Fibroblast of peridontal ligament (primary cell): ENCODE measurements at regions not wholly inside any gene's neighbourhood (a gene's known extent, or its start where the extent isn't known, plus 50 kb on each side); places are given as distances from the start of the nearest gene placed in this dataset.
"Not testable (repeated sequence)": the region's sequence is repeated elsewhere in the genome, so short reads cannot be mapped to it uniquely, and the experiment has no call there.

Experiments used
- DNase-seq: peaks from one replicate; pipeline ENCODE4 v3.0.0-alpha.2; 2010; ENCODE audit errors: extremely low read depth

GRCh38 chr2:39930175-39930917 lies 151.3 kb upstream of the THUMPD2 start:
- DNase-seq = no peak

- no peak for DNase-seq
Measured at GRCh38 chr2:39929531-39929930, 150.5 kb upstream of the THUMPD2 start.

- DNase-seq = no peak
Measured at GRCh38 chr2:39925312-39925711, 146.3 kb upstream of the THUMPD2 start.

GRCh38 chr2:39923455-39923854 lies 144.4 kb upstream of the THUMPD2 start:
- no peak for DNase-seq

- DNase-seq = no peak
Measured at GRCh38 chr2:39922679-39923405, 143.8 kb upstream of the THUMPD2 start.

- DNase-seq = no peak
Measured at GRCh38 chr2:39920307-39920801, 141.3 kb upstream of the THUMPD2 start.

- no peak for DNase-seq
Measured at GRCh38 chr2:39919511-39920306, 140.7 kb upstream of the THUMPD2 start.

- DNase-seq = no peak
Measured at GRCh38 chr2:39918886-39919285, 139.8 kb upstream of the THUMPD2 start.

GRCh38 chr2:39917371-39917770 lies 138.3 kb upstream of the THUMPD2 start:
- DNase-seq = not testable (repeated sequence)

- no peak for DNase-seq
Measured at GRCh38 chr2:39914949-39915348, 135.9 kb upstream of the THUMPD2 start.

GRCh38 chr2:39913648-39914461 lies 134.8 kb upstream of the THUMPD2 start:
- DNase-seq = peak; percentile 93

- DNase-seq = peak; percentile 66
Measured at GRCh38 chr2:39902103-39902502, 123.0 kb upstream of the THUMPD2 start.

GRCh38 chr2:39898934-39899333 lies 119.9 kb upstream of the THUMPD2 start:
- no peak for DNase-seq

GRCh38 chr2:39897273-39897672 lies 118.2 kb upstream of the THUMPD2 start:
- DNase-seq = no peak

GRCh38 chr2:39894082-39894481 lies 115.0 kb upstream of the THUMPD2 start:
- no peak for DNase-seq

GRCh38 chr2:39893616-39894015 lies 114.6 kb upstream of the THUMPD2 start:
- no peak for DNase-seq

GRCh38 chr2:39881948-39882347 lies 102.9 kb upstream of the THUMPD2 start:
- DNase-seq = no peak

GRCh38 chr2:39881494-39881893 lies 102.4 kb upstream of the THUMPD2 start:
- DNase-seq = no peak

- not testable (repeated sequence) for DNase-seq
Measured at GRCh38 chr2:39879001-39879400, 99.9 kb upstream of the THUMPD2 start.

- DNase-seq = peak; percentile 16
Measured at GRCh38 chr2:39875914-39876267, 96.8 kb upstream of the THUMPD2 start.

- DNase-seq = peak; percentile 98
Measured at GRCh38 chr2:39875182-39875913, 96.3 kb upstream of the THUMPD2 start.
